Astrocyte (in vitro differentiated cells and primary cell): ENCODE measurements at regions not wholly inside any gene's neighbourhood (a gene's known extent, or its start where the extent isn't known, plus 50 kb on each side); places are given as distances from the start of the nearest gene placed in this dataset.

Experiments
- DNase-seq: peaks from one replicate; pipeline ENCODE4 v3.0.0-alpha.2; 2010; ENCODE audit warnings: low read depth
- FAIRE-seq: peaks from 2 replicates; lab custom pipeline; 2011; peaks lifted over from hg19 to GRCh38; lab: Jason Lieb, UNC
- H2AFZ ChIP-seq: 2 replicates; pipeline ENCODE4 v1.6.0; 2012; ENCODE audit warnings: low read depth, low read length, inconsistent platforms
- H3K27ac ChIP-seq: 2 replicates; pipeline ENCODE4 v1.5.1; 2011; ENCODE audit warnings: low read depth, low read length, inconsistent platforms
- H3K27me3 ChIP-seq: 2 replicates; pipeline ENCODE4 v1.6.0; 2011; ENCODE audit warnings: low read length, inconsistent platforms; ENCODE audit not compliant: insufficient read depth
- H3K36me3 ChIP-seq: 2 replicates; pipeline ENCODE4 v1.5.1; 2011; ENCODE audit warnings: low read length, inconsistent platforms; ENCODE audit not compliant: insufficient read depth
- H3K4me1 ChIP-seq: 2 replicates; pipeline ENCODE4 v1.5.1; 2011; ENCODE audit warnings: low read length, inconsistent platforms; ENCODE audit not compliant: insufficient read depth
- H3K4me2 ChIP-seq: 2 replicates; pipeline ENCODE4 v1.6.0; 2012; ENCODE audit warnings: low read length, inconsistent platforms
- H3K4me3 ChIP-seq: 2 replicates; pipeline ENCODE4 v1.5.1; 2011; ENCODE audit warnings: low read depth, mild to moderate bottlenecking, low read length, inconsistent platforms; ENCODE audit not compliant: insufficient read depth
- H3K79me2 ChIP-seq: 2 replicates; pipeline ENCODE4 v1.6.0; 2012; ENCODE audit warnings: mild to moderate bottlenecking, low read length, inconsistent platforms; ENCODE audit not compliant: insufficient read depth
- H3K9ac ChIP-seq: 2 replicates; pipeline ENCODE4 v1.6.0; 2012; ENCODE audit warnings: mild to moderate bottlenecking, low read length, inconsistent platforms
- H3K9me3 ChIP-seq: 2 replicates; pipeline ENCODE4 v1.5.1; 2012; ENCODE audit warnings: low read depth, mild to moderate bottlenecking, low read length, inconsistent platforms; ENCODE audit not compliant: insufficient read depth
- H4K20me1 ChIP-seq: 2 replicates; pipeline ENCODE4 v1.6.0; 2012; ENCODE audit warnings: low read length, inconsistent platforms; ENCODE audit not compliant: insufficient read depth
- H3K27ac Mint-ChIP-seq: one replicate; pipeline ENCODE4 v1.8.0; 2021; ENCODE audit warnings: mild to moderate bottlenecking, mixed read lengths; ENCODE audit not compliant: unreplicated experiment
- H3K27me3 Mint-ChIP-seq: one replicate; pipeline ENCODE4 v1.8.0; 2021; ENCODE audit warnings: low read depth, mixed read lengths; ENCODE audit not compliant: unreplicated experiment
- H3K36me3 Mint-ChIP-seq: one replicate; pipeline ENCODE4 v1.8.0; 2021; ENCODE audit warnings: low read depth, mixed read lengths; ENCODE audit not compliant: unreplicated experiment
- H3K4me1 Mint-ChIP-seq: one replicate; pipeline ENCODE4 v1.8.0; 2021; ENCODE audit warnings: low read depth, mixed read lengths; ENCODE audit not compliant: unreplicated experiment
- H3K4me3 Mint-ChIP-seq: one replicate; pipeline ENCODE4 v1.8.0; 2021; ENCODE audit warnings: mild to moderate bottlenecking, moderate library complexity, mixed read lengths; ENCODE audit not compliant: unreplicated experiment
- H3K9me3 Mint-ChIP-seq: one replicate; pipeline ENCODE4 v1.8.0; 2021; ENCODE audit warnings: mild to moderate bottlenecking, mixed read lengths; ENCODE audit not compliant: unreplicated experiment
- CTCF ChIP-seq: IDR thresholded peaks from 2 replicates; pipeline ENCODE4 v1.5.1; 2011; ENCODE audit warnings: low read depth, mild to moderate bottlenecking, inconsistent platforms, low read length, moderate library complexity; ENCODE audit not compliant: insufficient read depth
- EZH2 ChIP-seq: IDR thresholded peaks from 2 replicates; pipeline ENCODE4 v1.6.1; 2012; ENCODE audit warnings: mild to moderate bottlenecking, low read length, inconsistent platforms; ENCODE audit not compliant: insufficient read depth

GRCh38 chr10:124180044-124180745 lies 86.8 kb upstream of the CHST15 start:
- peaks cover 22% of the 10 kb centered on the region for H3K27me3 Mint-ChIP-seq
- FAIRE-seq: no peak
- peaks cover 31% of the 10 kb centered on the region for H3K4me1 ChIP-seq
- H3K27me3 ChIP-seq: no peaks in the 10 kb centered on the region
- H3K27ac Mint-ChIP-seq: no peak overlapping the region
- peaks cover 3% of the 10 kb centered on the region for H3K9me3 Mint-ChIP-seq
- H3K36me3 ChIP-seq: no peaks in the 10 kb centered on the region
- no peak for DNase-seq
- no peak overlapping the region for H3K9ac ChIP-seq
- no peak overlapping the region for H2AFZ ChIP-seq
- H3K36me3 Mint-ChIP-seq: no peaks in the 10 kb centered on the region
- H3K27ac ChIP-seq: no peak overlapping the region
- H3K9me3 ChIP-seq: no peaks in the 10 kb centered on the region
- H4K20me1 ChIP-seq: no peaks in the 10 kb centered on the region
- no peak overlapping the region for H3K4me3 Mint-ChIP-seq
- peak overlapping the region; percentile 28 for H3K4me2 ChIP-seq
- no peaks in the 10 kb centered on the region for H3K79me2 ChIP-seq
- peaks cover 23% of the 10 kb centered on the region for H3K4me1 Mint-ChIP-seq
- H3K4me3 ChIP-seq: no peak overlapping the region
- TF ChIP-seq EZH2 (no peak), CTCF (no peak)

DNA sequence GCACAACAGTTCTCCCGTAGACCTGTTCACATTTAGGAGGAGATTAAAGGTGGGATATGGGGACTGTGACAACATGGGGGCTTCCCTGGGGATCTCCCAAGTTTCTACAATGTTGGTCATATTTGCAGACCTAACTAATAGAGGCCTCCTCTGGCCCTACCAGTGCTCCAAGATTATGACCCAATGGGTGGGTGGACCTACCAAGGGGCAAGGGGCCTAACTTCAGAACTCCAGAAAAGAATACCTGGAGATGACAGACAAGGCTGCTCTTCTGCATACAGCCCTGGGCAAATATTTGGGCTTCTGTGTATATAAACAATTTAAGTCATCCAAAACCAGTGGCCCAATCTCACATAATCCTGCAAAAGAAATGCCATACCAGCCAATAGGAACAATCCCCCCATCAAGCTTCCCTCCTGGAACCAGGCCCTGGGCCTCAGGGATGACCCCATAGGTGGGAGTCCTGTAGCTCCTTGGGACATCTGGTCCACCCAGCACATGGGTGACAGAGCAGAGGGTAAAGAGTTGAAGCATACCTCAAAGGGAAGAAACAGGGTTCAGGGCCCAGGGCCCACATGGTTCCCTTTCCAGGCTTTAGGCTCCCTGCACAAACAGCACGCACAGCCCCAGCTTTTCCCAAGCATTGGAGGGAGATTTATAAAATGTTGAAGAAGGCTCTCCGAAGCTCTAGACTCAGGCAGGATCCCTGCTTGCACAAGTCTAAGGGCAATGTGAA lies 86.1 kb upstream of the CHST15 start:
- no peak for FAIRE-seq
- no peak for TF ChIP-seq EZH2
- no peak for TF ChIP-seq CTCF
- peaks cover 3% of the 10 kb centered on the region for H3K9me3 Mint-ChIP-seq

DNA sequence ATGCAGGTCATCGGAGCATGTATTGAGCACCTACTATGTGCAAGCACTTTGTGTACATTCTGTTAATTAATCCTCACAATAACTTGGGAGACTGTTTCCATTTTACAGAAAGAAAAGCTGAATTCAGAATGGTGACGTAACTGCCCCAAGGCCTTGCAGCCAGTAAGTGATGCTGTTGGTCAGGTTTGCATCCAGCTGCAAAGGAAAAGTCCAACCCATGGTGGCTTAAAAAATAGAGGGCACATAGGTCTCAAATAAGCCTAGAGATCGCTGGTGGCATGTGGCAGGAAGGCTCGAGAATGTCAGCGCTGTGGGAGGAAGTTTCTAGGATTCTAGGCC lies 83.8 kb upstream of the CHST15 start:
- H3K27me3 ChIP-seq: peaks cover 5% of the 10 kb centered on the region
- no peaks in the 10 kb centered on the region for H4K20me1 ChIP-seq
- TF ChIP-seq EZH2: no peak
- no peaks in the 10 kb centered on the region for H3K9me3 ChIP-seq
- H3K27ac ChIP-seq: peak overlapping the region; percentile 21
- Mint-ChIP-seq H3K4me3 (no peak overlapping the region), H3K36me3 (no peaks in the 10 kb centered on the region), H3K27me3 (peaks cover 12% of the 10 kb centered on the region), H3K4me1 (peaks cover 23% of the 10 kb centered on the region), H3K9me3 (peaks cover 3% of the 10 kb centered on the region), H3K27ac (peak overlapping the region; percentile 79)
- H3K4me2 ChIP-seq: peak overlapping the region; percentile 68
- no peak overlapping the region for H3K4me3 ChIP-seq
- FAIRE-seq (no peak), DNase-seq (no peak)
- H3K79me2 ChIP-seq: no peaks in the 10 kb centered on the region
- H3K4me1 ChIP-seq: peaks cover 33% of the 10 kb centered on the region
- no peaks in the 10 kb centered on the region for H3K36me3 ChIP-seq
- no peak overlapping the region for H2AFZ ChIP-seq
- H3K9ac ChIP-seq: peak overlapping the region; percentile 5

More for the DNA sequence above, 86.1 kb upstream of the CHST15 start:
- Histone ChIP-seq H3K4me1 (peaks cover 33% of the 10 kb centered on the region), H3K79me2 (no peaks in the 10 kb centered on the region), H3K27me3 (no peaks in the 10 kb centered on the region), H3K9me3 (no peaks in the 10 kb centered on the region), H3K36me3 (no peaks in the 10 kb centered on the region), H3K4me2 (no peak overlapping the region), H3K27ac (no peak overlapping the region), H2AFZ (no peak overlapping the region), H4K20me1 (no peaks in the 10 kb centered on the region), H3K4me3 (no peak overlapping the region), H3K9ac (no peak overlapping the region)
- peaks cover 22% of the 10 kb centered on the region for H3K27me3 Mint-ChIP-seq
- H3K36me3 Mint-ChIP-seq: no peaks in the 10 kb centered on the region
- no peak overlapping the region for H3K27ac Mint-ChIP-seq
- DNase-seq: no peak
- H3K4me3 Mint-ChIP-seq: no peak overlapping the region
- H3K4me1 Mint-ChIP-seq: peaks cover 23% of the 10 kb centered on the region
